GF-D8 (cell line): ENCODE measurements at regions not wholly inside any gene's neighbourhood (a gene's known extent, or its start where the extent isn't known, plus 50 kb on each side); places are given as distances from the start of the nearest gene placed in this dataset.
"Not testable (repeated sequence)": the region's sequence is repeated elsewhere in the genome, so short reads cannot be mapped to it uniquely, and the experiment has no call there.

Experiments used
- DNase-seq: peaks from one replicate; lab custom pipeline; 2025; lab: John Stamatoyannopoulos, UW

- DNase-seq: no peak
Measured at GRCh38 chr18:79595876-79596374, 83.7 kb upstream of the CTDP1 start.

DNA sequence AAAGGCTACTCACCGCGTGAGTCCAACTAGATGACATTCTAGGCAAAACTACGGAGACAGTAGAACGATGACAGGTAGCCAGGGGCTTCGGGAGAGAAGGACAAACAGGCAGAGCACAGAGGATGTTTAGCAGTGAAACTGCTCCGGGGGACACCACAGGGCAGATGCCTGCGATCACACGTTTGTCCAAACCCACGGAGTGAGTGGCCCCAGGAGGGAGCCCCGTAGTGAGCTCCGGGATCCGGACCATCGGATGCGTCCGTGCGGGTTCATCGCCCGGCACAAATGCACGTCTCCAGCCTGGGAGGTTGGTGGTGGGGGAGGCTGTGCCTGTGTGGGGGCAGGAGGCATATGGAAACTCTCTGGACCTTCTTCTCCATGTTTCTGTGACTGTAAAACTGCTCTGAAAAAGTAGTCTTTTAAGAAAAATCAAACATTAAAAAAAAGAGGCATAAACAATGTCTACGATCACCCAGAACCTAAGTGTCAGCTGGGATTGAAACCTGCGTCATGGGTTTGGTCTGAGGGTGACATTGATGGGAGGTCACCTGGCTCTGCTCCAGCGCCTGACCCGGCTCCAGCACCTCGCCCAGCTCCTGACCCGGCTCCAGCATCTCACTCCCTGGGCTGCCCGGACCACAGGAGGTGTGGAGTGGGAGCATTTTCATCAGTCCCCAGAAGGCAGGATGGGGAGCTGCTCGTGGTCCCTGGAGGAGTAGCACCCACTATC, 83.0 kb upstream of the CTDP1 start:
- no peak for DNase-seq

GRCh38 chr18:79597176-79597830, 82.3 kb upstream of the CTDP1 start:
- no peak for DNase-seq

DNA sequence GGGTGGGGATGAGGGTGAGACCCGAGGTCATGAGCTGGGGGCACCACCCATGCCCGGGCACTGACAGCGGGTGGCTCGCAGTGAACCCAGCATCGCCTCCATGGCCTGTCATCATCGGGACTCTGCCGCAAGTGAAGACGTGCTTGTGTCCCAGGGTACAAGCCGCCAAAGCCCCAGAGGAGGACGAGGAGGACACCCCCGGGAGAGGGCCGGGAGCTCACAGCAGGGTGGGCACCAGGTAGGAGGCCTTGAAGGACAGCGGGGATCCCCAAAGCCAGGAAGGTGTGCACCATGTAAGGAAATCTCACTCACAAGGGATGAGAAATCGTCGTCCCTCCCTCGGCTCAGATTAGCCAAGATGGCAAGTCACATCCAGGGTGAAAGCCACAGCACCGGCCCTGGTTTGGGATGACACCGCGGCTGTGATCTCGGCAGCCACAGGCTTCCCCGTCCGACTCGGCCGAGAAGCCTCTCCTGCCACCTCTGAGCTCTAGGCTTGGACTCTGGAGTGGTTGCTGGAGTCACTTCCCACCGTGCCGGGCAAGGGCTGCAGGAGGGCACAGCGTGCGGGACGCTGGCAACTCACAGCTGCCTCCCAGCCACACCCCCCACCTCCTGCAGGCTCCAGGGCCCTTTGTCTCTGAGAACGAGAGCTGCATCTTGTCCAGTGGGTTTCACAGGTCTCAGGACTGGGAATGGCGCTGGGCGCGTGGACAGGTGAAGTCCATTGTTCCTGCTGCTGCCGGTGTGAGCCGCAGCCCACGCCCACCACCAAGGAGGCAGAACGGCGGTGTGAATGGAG, 81.6 kb upstream of the CTDP1 start:
- no peak for DNase-seq

- no peak for DNase-seq
Measured at GRCh38 chr18:79598633-79599175, 80.9 kb upstream of the CTDP1 start.

GRCh38 chr18:79599441-79599931, 80.1 kb upstream of the CTDP1 start:
- DNase-seq: no peak

DNA sequence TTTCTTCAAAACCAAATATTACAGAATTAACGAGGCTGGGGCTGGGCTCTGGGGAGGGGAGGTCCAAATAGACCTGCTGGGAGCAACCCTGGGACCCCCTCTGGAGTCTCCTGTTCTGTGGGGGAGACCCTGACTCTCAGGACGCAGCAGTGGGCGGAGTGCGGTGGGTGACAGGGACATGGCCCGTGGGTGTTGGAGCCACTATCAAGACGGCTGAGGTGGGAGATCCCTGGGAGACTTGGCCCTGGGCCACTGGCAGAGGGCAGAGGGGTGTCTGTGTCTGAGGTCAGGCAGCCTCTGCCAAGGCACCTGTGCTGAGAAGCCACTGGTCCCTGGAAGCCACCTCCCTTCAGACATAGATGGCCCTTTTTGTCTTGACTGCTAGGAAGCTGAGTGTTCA, 79.5 kb upstream of the CTDP1 start:
- no peak for DNase-seq

DNA sequence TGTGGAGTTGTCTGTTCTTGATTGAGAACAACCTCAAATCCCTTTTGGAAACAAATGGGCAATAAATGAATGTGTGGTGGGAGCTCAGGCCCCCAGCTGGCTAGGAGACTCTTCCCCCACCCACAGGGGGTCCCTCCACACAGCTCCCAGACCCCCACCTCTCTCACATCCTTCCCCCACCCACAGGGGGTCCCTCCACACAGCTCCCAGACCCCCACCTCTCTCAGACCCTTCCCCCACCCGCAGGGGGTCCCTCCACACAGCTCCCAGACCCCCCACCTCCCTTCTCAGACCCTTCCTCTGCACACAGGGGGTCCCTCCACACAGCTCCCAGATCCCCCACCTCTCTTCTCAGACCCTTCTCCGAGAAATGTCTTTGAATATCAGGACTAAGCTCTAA, 79.0 kb upstream of the CTDP1 start:
- no peak for DNase-seq

GRCh38 chr18:79601234-79601633, 78.4 kb upstream of the CTDP1 start:
- DNase-seq: peak; percentile 92

GRCh38 chr18:79603321-79604204, 76.0 kb upstream of the CTDP1 start:
- no peak for DNase-seq

DNA sequence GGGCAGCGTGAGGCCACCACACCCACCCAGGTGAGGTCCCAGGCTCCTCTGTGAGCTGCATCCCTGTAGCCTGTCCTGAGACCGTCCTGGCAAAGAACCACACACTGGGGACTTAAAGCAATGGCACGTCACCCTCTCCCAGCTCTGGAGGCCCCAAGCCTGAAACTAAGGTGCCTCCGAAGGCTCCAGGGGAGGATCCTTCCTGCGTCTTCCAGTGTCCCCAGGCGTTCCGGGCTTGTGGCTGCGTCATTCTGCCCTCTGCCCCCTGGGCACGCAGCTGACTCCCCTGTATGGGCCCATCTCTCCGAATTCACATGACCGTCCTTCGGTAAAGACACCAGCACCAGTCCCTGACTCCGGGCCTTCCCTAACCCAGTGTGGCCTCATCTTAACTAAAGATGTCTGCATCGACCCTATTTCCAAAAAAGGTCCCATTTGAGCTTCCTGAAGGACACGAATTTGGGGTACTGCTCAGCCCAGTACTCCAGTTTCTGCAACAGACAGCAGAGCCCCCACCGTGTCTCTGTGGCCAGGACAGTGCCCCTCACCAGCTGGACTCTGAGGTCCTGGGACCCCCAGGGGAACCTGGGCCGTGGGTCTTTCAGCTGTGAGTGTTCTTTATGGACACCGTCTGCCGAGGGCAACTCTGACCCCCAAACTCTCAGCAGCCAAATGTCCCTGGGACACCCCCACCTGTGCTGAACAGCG, 75.2 kb upstream of the CTDP1 start:
- no peak for DNase-seq

GRCh38 chr18:79604913-79605880, 74.4 kb upstream of the CTDP1 start:
- DNase-seq: no peak

DNA sequence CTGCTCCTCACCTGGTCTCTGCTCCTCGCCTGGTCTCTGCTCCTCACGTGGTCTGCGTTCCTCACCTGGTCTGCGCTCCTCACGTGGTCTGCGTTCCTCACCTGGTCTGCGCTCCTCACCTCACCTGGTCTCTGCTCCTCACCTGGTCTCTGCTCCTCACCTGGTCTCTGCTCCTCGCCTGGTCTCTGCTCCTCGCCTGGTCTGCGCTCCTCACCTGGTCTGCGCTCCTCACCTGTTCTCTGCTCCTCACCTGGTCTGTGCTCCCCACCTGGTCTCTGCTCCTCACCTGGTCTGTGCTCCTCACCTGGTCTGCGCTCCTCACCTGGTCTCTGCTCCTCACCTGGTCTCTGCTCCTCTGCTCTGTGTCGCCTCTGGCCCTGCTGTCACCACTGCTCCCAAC, 73.5 kb upstream of the CTDP1 start:
- DNase-seq: not testable (repeated sequence)

DNA sequence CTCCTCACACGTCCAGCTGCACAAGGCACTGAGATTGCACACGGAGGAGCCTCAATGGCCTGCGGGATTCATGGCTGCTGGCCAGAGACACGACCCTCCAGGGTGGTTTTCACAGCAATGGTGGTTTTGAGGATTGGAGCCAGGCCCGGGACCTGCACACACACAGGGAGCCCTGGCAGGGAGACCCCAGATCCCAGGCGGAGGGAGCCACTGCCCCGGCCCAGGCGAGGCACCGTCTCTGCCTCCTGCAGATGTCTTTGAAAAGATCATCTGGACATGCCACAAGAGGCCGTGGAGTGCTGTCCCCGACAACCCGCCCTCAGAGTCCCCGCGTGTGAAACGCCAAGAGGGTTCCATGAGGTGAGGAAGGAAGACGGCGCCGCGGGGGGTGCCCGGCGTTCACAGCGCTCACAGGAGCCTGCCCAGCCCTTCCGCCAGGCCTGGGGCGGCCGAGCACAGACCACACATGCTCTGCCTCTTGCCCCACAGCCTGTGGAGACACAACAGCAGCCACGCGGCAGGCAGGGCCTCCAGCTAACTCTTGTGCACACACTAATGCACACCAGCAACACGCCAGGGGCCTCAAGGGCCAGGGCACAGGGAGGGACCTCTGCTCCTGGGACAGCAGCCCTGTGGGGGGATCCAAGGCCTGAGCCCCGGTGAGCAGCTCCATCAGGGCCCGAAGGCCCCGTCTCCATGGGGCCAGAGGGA, 72.8 kb upstream of the CTDP1 start:
- no peak for DNase-seq

GRCh38 chr18:79607361-79607952, 72.1 kb upstream of the CTDP1 start:
- DNase-seq: no peak

DNA sequence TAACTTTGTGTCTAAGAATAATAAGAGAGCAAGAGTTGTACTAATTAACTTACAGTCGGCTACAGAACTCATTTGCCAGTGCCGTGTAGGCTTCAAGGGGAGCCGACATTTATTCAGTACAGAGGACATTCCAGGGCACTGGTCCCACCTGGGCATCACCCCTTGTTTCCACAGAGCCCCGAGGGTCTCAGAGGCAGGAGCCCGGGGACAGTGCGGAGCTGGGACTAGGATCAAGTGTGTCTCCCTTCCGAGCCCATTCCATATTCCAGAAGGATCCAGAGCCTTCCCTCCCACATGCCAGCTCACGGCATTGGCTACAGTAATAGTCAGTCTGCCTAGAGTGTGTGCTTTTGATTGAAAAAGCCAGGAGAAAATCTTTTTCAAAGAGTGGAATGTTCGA, 71.5 kb upstream of the CTDP1 start:
- DNase-seq: no peak

- DNase-seq: no peak
Measured at GRCh38 chr18:79608535-79608934, 71.1 kb upstream of the CTDP1 start.

DNA sequence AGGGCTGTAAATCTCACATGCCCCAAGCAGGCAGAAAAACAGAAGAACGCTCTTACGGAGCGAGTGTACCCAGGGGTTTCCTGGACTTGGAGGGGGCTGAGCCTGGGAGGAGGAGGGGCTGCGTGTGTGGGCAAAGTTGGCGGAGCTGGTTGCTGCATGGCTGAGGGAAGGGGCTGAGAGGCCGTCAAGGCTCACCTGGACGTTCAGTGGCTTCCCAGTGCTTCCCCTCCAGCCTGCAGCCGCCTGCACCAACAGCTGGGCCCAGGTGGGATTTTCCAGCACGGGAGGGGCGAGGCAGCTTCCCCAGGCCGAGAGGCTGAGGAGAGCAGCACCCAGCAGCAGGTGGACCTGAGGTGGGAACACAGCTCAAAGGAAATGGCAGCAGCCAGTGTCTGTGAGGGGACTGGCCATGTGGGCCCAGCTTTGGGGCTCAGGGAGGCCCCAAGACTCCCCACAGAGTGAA, 70.6 kb upstream of the CTDP1 start:
- no peak for DNase-seq
